GM18861 (cell line): ENCODE measurements at regions not wholly inside any gene's neighbourhood (a gene's known extent, or its start where the extent isn't known, plus 50 kb on each side); places are given as distances from the start of the nearest gene placed in this dataset.

Experiments used
- ATAC-seq: cut with Tn5 transposase; IDR thresholded peaks from one replicate; pipeline ENCODE4 v1.9.1; 2021; ENCODE audit not compliant: unreplicated experiment

DNA sequence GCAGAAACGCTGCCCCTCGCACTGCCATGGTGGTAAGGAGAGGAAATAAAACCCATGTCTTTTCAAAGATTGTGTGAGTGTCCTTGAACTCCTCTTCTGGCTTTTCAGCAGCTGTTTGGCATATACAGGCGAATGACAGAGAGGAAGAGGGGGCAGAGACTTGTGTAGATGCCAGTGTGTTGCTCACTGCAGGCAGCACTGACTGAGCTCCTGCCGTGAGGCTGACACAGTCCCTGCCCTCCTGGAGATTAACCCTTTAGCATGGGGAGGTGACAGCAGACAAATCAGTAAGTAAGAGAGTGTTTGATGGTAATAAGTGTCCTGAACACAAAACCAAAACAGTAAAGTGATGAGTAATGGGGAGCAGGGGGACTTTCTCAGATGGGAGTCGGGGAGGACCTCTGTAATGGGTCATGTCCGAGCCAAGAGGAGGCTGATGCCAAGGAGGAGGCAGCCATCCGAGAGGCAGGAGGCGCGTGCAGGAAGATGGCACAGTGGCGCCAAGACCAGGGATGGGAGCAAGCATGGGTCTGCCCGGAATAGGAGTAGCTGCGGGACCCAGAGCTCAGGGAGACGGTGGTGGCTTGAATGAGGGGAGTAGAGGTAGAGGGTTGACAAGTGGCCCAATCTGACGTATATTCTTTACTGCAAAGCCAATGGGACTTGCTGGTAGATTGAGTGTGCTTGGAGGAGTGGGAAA is 182.2 kb downstream of the FOXO1 start:
- no peak for ATAC-seq

DNA sequence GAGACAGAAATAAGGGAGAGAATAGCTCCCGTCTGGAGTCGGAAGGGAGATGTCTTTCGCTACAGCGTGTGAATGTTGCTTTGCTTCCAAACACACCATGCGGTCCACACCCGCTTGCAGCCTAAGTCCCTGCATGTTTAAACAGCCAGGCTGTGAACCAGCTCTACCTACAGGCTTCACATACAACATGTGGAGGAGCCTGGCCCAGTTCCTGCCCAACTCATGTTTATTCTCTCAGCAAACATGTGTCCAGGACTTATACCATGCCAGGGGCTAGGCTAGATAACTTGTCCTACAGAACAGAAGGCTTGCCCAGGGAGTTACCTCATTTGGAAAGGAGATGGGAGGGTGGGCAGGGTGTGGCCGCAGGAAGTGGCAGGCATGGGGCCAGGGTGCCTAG is 181.5 kb downstream of the FOXO1 start:
- ATAC-seq, result no peak

DNA sequence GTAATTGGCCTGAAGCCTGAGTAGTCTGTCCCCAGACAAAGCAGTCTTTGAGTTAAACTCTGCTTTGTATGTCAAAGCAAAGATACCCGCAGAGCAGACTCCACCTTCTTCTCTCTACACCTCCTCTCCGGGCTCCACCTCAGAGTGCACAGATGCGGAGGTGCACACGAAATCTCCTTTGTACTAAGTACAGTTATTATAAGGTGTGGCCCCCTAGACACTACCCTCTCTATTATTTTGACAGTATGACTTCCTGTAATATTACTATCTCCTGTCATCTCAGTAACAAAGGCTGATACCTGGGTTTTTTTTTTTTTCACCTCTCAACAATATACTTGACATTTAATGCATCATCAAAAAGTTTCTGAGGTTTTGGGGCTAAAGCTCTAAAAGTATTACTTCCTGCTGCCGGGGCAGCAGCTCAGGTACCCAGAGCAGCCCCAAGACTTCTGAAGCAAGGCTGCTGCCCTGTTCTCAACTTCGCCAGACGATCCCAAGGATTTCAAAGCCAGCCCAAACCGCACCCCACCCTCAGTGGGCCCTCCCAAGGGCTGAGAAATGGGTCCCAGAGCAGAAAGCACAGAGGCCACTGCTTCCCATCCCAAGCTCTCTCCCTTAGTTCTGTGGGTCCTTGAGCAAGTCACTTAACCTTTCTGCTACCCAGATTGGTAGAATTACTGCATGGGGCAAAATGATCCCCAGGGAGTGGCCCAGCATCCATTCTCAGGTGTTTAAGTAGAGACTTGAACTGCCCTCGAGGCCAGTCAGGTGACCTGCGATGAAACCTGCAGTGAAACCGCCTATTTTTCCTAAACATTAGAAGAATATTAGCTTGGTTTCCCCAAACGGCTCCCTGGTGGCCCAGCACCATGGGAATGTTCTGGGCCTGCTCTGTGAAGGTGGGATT is 180.6 kb downstream of the FOXO1 start:
- peak; percentile 56 for ATAC-seq

DNA sequence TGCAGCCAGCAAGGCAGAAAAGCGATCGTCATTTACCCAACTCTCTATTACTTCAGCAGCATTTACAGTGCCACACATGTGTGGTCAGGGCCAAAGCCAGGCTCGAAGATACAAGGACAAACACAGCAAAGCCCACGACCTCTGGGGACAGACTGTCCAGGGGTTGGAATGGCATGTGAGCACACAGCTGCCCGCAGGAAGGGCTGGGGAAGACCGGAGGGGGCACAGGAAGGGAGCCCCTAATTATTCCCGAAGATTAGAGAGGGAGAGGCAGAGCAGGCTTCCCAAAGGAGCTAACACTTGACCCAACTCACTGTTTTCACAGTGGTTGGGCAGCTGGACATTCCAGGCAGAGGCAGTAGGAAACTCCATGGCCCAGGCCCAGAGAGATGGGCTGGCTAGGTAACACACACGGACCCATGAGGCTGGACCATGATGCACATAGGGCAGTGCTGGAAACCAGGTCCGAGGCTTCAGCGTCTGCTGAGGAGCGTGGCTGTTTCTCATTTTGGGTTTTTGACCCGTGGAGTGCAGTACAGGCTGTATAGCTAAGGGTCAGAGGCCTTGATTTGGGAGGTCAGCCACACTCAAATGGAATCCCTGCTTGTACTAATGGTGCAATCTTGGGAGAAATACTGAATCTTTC is 179.8 kb downstream of the FOXO1 start:
- ATAC-seq, result no peak

DNA sequence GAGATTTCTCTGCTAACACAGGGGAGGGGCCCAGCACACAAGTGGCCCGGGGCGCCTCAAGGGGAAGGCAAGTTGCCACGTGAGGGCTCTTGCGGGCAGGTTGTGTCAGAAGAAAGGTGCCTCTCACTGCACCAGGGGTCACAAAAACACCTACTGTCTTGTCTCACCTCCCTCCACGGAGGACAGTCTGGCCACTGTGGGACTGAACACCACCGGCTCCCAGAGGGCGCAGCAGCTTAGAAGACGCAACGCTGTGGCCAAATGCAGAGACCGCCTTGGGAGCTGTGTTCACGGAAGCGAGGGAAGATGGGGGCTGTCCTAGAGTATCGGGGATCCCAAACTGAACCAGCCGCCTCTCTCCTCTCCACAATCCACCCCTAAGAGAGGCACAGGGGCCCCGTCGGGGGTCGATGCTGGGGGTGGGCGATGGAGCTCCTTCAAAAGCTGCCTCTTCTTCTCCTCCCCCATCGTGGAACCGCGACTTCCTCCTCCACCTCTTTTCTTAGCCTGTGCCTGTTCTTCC is 177.5 kb downstream of the FOXO1 start:
- no peak for ATAC-seq

DNA sequence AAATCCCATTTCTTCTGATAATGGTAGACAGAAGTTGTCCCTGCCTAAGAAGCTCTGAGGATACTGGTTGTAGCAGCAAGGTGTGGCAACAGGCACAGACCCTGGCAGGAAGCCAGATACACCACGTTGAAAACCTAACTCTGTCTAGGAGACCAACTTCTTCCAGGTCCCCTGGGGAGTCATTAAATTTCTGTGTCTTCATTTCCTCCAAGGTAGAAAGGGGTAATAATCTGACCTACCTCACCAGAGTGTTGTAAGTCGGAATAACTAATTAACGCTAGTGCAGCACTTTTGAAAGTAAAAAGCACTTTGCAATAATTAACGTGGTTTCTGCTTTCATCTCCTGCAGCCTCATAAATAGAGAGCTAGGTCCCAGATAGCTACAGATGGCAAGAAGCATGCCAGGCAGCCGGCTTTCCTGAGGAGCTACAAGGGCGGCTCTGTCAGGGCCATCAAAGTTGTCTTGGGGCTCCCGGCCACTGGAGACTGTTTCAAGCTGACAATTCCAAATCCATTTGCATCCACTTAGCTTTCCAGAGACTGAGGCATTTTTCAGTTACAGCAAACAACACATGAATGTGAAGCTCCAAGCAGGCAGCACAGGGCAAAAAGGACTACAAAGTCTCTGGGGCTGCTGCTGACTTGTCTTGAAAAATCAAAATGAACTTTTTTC is 176.2 kb downstream of the FOXO1 start:
- ATAC-seq, result no peak

DNA sequence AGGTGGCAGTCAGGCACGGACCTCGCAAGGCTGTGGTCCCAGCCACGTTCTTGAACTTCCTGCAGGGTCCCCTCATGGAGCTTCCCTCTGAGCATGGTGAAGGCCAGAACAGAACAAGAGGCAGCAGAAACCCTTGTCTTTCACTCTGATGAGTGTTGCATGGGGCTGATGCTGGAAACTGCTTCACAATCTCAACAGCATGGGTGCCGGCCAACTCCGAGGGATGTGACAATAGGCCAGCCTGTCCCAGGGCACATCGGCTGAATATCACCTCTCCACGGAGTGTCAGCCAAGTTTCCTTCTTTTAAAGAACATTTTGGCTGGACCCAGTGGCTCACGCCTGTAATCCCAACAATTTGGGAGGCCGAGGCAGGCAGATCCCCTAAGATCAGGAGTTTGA is 173.9 kb downstream of the FOXO1 start:
- no peak for ATAC-seq

DNA sequence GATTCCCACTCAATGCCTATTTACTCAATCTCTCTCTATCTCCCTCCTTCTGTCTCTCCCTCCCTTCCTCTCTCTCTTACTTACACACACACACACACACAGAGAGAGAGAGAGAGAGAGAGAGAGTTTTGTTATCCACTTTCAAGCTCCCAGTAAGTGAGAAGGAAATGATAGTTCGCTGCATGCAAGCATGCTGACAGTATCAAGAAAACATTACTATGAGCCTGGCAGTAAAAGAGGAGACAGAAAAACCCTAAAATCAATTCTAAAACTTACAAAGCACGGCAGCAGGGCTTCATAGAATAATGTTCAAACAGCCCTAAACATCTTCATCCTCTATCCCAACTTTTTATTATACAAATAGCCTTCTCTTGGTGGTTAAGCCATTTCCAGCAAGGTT is 171.9 kb downstream of the FOXO1 start:
- ATAC-seq, result no peak

DNA sequence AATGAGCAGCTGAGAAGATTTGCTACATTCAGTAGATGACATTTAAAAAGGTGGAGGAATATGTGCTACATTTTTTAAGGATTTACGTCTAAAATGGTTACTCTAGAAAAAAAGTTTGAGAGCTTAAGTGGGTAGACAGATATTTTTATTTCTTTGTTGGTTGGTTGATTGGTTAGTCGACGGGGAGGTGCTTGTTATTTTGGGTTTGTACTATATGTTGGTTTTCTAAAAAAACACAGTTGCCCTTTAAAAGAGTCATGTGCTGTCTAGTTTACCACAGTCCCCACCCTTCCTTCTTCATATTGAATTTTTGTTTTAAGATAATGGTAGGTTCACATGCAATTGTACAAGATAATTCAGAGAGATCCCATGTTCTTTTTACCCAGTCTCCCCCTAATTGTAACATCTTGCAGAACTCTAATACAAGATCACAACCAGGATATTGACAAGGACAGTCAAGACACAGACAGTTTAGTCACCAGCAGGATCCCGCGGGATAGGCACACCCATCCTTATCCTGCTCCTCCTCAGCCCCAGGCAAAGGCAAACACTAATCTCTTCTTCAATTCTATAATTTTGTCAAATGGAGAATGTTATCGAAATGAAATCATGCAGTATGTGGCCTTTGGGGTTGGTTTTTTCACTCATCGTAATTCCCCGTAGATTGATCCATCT is 171.4 kb downstream of the FOXO1 start:
- no peak for ATAC-seq

DNA sequence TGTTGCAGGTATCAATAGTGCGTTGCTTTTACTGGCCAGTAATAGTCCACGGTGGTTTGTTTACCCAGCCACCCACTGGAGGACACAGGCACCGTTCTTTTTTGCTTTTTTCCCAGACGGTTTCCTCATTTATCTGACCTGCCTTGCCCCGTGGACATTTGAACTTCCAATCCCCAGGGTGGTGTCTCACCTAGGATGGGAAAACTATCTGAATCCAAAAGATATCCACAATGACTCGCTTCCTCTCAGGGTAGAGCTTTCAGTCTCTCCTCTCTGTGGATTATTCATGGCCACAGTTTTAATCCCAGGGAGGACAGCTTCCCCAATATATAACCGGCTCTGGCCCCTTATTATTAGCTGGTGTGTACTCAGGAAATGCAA is 170.8 kb downstream of the FOXO1 start:
- ATAC-seq, result no peak

DNA sequence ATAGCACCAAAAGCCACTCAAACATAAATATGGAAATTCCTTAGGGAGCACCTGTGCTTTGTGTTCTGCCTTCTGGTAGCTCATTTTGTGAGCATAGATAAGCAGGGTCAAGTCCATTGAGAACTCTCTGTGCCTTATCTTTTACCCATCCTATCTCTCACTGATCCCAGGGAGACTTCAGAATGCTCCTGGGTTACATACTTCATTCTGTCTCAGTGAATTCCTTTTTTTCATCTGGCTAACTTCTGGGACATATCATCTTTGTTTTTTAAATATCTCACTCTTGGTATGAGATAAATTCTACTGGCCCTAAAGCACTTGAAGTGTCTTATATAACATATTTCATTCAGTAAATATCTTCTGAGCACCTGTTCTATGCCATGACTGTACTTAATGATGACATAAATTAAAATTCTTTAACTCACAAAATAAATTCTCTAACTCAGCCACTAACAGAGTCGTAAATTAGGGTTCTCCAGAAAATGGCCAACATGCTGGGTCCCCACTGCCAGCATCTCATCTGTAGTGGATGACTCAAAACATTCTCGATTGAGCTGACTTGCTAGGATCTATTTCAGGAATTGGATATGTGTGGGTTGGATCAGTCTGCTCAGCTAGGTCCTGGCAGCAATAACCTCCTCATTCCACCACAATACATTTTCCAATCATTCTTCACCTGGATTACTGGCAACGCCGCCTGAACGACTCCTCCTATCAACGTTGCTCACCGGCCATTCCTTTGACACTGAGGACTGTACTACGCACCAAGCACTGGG is 170.2 kb downstream of the FOXO1 start:
- ATAC-seq, result no peak

DNA sequence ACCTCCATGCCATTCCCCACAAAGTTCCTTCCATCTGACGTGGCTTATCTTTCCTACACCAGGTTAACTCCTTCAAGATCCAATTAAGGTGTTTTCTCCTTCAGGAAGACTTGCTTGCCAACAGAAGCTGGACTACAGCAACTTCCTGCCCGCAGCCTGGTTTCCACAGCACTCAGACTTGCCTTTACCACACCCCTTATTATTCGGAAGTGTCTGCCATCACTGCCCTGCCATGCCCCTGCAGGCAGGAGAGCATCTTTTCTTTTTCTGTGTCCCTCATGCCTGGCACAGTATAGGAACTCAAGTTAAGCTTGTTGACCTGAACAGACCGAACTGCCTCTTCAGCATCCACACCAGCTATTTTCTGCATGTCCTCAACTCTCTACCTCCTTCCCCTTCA is 168.0 kb downstream of the FOXO1 start:
- no peak for ATAC-seq

DNA sequence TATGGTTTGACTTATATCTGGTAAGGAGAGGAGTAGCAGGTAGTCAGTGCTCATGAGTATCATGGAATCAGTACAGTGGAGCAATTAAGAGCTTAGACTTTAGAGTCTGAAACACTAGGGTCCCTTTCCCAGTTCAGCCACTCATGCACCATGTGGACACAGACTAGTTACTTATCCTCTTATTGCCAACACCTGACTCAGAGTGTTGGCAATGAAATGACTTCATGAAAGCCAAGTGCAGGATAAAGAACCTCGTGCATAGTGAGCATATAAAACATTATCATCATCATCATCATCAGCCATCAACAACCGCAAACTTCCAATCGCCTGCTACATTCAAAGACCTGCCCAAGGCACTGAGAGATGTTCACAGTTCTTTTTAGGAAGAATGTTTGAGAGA is 164.2 kb downstream of the FOXO1 start:
- no peak for ATAC-seq

DNA sequence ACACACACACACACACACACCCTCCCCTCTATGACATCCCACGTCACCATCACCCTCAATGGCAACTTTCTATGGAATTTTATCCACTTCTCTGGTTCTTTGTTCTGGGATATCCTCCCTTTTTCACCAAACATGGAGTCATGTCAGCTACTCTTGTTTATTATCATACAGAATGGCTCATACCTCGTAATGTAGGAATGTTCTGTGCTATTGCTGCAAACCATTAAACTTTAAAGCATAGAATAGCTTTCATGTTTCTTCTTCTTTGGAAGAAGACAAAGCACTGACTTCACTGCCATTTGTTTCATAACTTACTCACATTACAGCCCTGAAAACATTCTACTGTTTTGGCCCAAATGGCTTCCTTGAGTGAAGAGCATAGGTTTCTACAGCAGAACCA is 163.4 kb downstream of the FOXO1 start:
- ATAC-seq, result no peak

DNA sequence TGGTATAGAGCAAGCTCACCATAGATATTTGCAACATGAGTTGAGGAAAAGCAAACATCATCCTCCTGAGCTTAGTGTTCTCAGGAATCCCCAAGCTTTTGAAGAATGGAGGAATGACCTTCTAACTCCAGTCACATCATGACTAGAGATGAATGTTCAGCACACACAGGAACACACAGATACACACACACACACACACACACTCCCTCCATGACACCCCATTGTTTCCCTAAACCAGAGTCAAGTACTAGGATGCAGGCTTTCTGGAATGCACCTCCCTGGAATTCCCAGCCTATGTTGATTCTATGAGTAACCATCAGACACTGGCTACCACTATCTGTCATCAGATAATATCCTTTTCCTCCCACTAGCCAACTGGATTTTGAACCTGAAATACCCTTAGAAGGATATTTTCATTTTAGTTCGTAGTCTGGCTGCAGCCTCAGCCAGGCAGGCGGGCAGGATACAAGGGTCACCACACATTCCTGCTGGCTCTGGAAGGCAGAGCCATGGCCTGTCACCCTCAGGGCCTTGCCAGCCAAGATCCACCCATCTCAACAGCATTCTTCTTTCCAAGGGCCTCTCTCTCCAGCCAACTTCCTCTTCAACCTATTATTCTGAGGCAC is 162.4 kb downstream of the FOXO1 start:
- ATAC-seq, result no peak

DNA sequence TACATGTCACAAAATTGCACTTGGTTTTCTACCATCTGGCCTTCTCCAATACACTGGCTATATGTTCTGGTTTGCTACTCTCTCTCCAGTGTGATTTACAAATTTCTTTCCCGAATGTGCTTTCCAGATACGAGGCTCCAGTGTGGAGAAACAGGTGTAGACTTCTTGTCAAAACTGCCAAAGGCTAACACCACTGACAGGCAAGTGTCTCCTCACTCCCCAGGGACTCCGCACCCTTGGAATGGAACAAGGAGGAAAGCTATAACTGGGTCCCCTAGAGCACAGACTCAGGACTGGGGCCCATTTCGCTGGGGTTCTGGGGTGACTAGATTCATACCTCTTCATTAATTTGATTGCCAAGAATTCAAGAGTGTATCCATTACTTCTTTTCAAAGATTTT is 161.8 kb downstream of the FOXO1 start:
- no peak for ATAC-seq

DNA sequence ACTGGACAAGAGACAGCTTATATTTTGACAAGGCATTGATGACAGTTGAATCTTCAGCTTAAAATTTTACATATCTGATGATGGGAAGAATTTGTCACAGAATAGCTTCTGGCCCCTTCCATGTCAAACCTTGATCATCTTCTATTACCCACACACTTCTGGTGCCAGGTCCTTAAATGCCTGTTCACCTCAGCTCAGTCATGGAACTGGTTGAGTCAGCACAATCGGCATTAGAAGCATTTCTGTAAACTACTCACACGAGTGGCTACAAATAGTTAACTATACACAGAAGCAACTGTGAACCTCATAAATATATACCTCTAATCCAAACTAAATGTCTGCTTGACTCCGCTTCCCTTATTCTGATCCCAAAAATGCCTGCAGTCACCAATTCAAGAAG is 161.2 kb downstream of the FOXO1 start:
- no peak for ATAC-seq
